C4-2B (cell line): ENCODE measurements at regions not wholly inside any gene's neighbourhood (a gene's known extent, or its start where the extent isn't known, plus 50 kb on each side); places are given as distances from the start of the nearest gene placed in this dataset.

Experiments used
- ZFX ChIP-seq: fragments of 450-650 bp; IDR thresholded peaks from 2 replicates; pipeline ENCODE4 v1.6.1; 2017
- TF ChIP-seq, protein P1 (sequence below): fragments of 450-650 bp; conservative IDR thresholded peaks from 2 replicates; pipeline ENCODE4 v1.5.1; 2017; ENCODE audit warnings: mild to moderate bottlenecking

GRCh38 chr11:105448703-105449079 lies 161.2 kb upstream of the GRIA4 start:
- TF ChIP-seq ZFX = no peak
- TF ChIP-seq, protein P1, sequence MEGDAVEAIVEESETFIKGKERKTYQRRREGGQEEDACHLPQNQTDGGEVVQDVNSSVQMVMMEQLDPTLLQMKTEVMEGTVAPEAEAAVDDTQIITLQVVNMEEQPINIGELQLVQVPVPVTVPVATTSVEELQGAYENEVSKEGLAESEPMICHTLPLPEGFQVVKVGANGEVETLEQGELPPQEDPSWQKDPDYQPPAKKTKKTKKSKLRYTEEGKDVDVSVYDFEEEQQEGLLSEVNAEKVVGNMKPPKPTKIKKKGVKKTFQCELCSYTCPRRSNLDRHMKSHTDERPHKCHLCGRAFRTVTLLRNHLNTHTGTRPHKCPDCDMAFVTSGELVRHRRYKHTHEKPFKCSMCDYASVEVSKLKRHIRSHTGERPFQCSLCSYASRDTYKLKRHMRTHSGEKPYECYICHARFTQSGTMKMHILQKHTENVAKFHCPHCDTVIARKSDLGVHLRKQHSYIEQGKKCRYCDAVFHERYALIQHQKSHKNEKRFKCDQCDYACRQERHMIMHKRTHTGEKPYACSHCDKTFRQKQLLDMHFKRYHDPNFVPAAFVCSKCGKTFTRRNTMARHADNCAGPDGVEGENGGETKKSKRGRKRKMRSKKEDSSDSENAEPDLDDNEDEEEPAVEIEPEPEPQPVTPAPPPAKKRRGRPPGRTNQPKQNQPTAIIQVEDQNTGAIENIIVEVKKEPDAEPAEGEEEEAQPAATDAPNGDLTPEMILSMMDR = no peak
